GM04503 (cell line): ENCODE measurements at regions not wholly inside any gene's neighbourhood (a gene's known extent, or its start where the extent isn't known, plus 50 kb on each side); places are given as distances from the start of the nearest gene placed in this dataset.

Source experiments
- DNase-seq: peaks from one replicate; pipeline ENCODE4 v3.0.0-alpha.2; 2012; ENCODE audit warnings: low read depth

- peak; percentile 78 for DNase-seq
Observed at GRCh38 chr21:25329227-25329825, 278.0 kb downstream of the MRPL39 start.

GRCh38 chr21:25328736-25329135, 278.5 kb downstream of the MRPL39 start:
- peak; percentile 36 for DNase-seq

GRCh38 chr21:25326181-25326580, 281.1 kb downstream of the MRPL39 start:
- no peak for DNase-seq

- DNase-seq, result no peak
Observed at GRCh38 chr21:25324666-25325065, 282.6 kb downstream of the MRPL39 start.

GRCh38 chr21:25323356-25323949, 283.8 kb downstream of the MRPL39 start:
- DNase-seq, result no peak

GRCh38 chr21:25314247-25314646, 293.0 kb downstream of the MRPL39 start:
- no peak for DNase-seq

GRCh38 chr21:25313829-25314228, 293.5 kb downstream of the MRPL39 start:
- no peak for DNase-seq

GRCh38 chr21:25307489-25307888, 299.8 kb downstream of the MRPL39 start:
- no peak for DNase-seq

GRCh38 chr21:25304611-25305010, 302.7 kb downstream of the MRPL39 start:
- no peak for DNase-seq

- DNase-seq, result no peak
Observed at GRCh38 chr21:25300632-25301031, 306.6 kb downstream of the MRPL39 start.

GRCh38 chr21:25298512-25299491, 308.5 kb downstream of the MRPL39 start:
- no peak for DNase-seq

GRCh38 chr21:25297117-25297516, 310.2 kb downstream of the MRPL39 start:
- DNase-seq, result no peak

GRCh38 chr21:25296252-25296651, 311.0 kb downstream of the MRPL39 start:
- DNase-seq, result no peak

GRCh38 chr21:25292396-25292795, 314.9 kb downstream of the MRPL39 start:
- no peak for DNase-seq

GRCh38 chr21:25283720-25284119, 323.6 kb downstream of the MRPL39 start:
- DNase-seq, result peak; percentile 5

- DNase-seq, result no peak
Observed at GRCh38 chr21:25281134-25281533, 326.1 kb downstream of the MRPL39 start.

- no peak for DNase-seq
Observed at GRCh38 chr21:25280061-25280460, 327.2 kb downstream of the MRPL39 start.

GRCh38 chr21:25273959-25274358, 333.3 kb downstream of the MRPL39 start:
- no peak for DNase-seq

- no peak for DNase-seq
Observed at GRCh38 chr21:25254491-25255174, 352.6 kb downstream of the MRPL39 start.

GRCh38 chr21:25246546-25246945, 360.7 kb downstream of the MRPL39 start:
- DNase-seq, result no peak

- no peak for DNase-seq
Observed at GRCh38 chr21:25244735-25245134, 362.5 kb downstream of the MRPL39 start.

- no peak for DNase-seq
Observed at GRCh38 chr21:25243808-25244207, 363.5 kb downstream of the MRPL39 start.
